GM12864 (cell line): ENCODE measurements at regions not wholly inside any gene's neighbourhood (a gene's known extent, or its start where the extent isn't known, plus 50 kb on each side); places are given as distances from the start of the nearest gene placed in this dataset.

Experiments used
- DNase-seq: peaks from one replicate; pipeline ENCODE4 v3.0.0-alpha.2; 2011; ENCODE audit warnings: low read depth
- H3K4me3 ChIP-seq: 2 replicates; pipeline ENCODE4 v1.5.1; 2011; ENCODE audit warnings: mild to moderate bottlenecking, low read depth, low read length, control low read depth
- TF ChIP-seq, protein P1 (sequence below): IDR thresholded peaks from 2 replicates; pipeline ENCODE4 v1.5.1; 2011; ENCODE audit warnings: low read depth, mild to moderate bottlenecking, moderate library complexity, low read length, control low read depth, inconsistent platforms; ENCODE audit errors: missing control alignments

DNA sequence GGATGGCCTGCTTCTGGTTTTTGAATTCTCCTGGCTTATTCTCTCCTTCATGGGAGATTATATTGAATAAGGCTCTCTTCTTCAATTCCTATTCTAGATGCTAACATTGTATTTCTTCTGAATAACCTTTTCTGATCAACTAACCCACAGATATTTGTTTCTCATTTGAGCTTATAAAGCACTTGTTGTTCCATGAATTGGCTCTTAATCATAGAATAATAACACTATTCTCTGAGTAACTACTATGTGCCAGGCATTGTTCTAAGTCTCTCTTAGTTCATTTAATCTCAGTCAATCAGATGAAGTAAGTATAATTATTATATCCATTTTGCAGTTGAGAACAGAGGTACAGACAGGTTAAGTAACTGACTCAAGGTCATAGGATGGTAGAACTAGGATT is 136.3 kb upstream of the MLIP start:
- no peak for DNase-seq
- TF ChIP-seq, protein P1, sequence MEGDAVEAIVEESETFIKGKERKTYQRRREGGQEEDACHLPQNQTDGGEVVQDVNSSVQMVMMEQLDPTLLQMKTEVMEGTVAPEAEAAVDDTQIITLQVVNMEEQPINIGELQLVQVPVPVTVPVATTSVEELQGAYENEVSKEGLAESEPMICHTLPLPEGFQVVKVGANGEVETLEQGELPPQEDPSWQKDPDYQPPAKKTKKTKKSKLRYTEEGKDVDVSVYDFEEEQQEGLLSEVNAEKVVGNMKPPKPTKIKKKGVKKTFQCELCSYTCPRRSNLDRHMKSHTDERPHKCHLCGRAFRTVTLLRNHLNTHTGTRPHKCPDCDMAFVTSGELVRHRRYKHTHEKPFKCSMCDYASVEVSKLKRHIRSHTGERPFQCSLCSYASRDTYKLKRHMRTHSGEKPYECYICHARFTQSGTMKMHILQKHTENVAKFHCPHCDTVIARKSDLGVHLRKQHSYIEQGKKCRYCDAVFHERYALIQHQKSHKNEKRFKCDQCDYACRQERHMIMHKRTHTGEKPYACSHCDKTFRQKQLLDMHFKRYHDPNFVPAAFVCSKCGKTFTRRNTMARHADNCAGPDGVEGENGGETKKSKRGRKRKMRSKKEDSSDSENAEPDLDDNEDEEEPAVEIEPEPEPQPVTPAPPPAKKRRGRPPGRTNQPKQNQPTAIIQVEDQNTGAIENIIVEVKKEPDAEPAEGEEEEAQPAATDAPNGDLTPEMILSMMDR: no peak
- no peak overlapping the region for H3K4me3 ChIP-seq

DNA sequence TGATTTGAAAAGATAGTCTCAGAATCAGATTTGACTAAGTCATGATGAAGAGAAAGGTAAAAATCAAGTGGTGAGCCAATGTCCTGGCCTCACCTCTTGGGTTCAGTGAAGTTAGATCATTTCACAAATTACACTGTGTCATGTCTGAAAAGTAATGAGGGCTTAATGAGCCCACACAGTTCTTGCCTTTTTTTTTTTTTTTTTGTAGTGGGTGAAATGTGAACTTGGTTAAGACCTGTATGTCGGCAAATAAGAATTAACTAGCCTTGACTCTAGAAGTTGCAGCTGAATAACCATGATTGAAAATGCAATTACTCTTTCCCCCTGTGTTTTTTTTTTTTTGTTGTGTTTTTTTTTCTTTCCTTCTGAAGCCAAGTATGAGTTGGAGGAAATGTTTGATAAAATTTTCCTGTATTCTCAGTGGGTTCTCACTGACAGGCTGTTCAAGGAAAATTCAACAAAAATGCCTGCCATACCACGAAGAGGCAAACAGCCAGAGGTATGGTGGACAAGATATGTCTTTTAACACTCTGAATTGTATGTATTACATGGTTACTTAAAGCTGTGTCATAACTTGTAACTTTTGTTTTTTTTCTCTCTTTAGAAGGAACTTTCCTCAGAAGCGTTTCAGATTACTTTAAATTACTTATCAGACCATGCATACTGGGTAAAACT is 135.2 kb upstream of the MLIP start:
- TF ChIP-seq, protein P1: no peak
- no peak overlapping the region for H3K4me3 ChIP-seq
- DNase-seq: no peak

DNA sequence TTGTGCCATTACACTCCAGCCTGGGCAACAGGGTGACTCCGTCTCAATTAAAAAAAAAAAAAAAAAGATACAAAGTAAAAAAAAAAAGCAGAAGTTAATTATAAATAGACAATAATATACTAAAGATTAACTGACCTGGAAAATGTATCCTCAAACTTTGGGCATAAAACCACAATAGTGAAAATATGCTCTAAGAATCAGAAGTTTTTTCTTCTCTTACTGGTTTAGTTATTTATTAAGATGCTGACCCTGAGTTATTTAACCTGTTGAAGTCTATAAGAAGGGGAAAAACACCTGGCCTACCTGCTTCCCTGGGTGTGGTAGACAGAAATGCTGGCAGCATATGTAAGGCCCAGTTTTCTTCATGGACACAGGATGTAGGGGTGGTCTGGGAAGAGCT is 133.7 kb upstream of the MLIP start:
- TF ChIP-seq, protein P1: no peak
- no peak overlapping the region for H3K4me3 ChIP-seq
- DNase-seq: no peak

DNA sequence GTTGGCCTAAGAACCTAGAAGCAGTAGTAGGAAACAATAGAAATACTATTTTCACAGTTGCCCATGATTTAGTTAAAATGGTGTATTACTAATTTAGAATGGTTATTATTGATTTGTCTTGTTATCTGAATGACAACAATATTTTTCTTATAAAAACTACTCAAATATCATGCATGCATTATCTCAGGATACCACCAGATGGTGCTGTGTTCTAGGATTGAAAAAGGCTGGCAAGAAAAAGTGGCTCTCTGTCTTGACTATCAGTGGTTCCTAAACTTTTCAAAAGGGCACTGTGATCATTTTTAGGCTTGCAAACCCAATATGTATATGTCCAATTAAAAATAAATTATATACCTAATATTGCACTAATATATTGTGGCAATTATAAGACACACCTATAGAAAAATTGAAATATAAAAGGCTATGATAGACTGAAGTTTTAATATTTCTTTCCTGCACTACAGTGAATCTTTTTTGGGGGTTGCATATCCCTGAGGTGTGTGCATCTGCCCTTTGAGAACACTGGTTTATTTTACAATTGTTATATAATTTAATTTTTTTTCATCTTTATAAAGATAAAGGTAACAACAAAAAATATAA is 131.7 kb upstream of the MLIP start:
- peak; percentile 19 for DNase-seq
- TF ChIP-seq, protein P1: peak; percentile 64
- no peak overlapping the region for H3K4me3 ChIP-seq

DNA sequence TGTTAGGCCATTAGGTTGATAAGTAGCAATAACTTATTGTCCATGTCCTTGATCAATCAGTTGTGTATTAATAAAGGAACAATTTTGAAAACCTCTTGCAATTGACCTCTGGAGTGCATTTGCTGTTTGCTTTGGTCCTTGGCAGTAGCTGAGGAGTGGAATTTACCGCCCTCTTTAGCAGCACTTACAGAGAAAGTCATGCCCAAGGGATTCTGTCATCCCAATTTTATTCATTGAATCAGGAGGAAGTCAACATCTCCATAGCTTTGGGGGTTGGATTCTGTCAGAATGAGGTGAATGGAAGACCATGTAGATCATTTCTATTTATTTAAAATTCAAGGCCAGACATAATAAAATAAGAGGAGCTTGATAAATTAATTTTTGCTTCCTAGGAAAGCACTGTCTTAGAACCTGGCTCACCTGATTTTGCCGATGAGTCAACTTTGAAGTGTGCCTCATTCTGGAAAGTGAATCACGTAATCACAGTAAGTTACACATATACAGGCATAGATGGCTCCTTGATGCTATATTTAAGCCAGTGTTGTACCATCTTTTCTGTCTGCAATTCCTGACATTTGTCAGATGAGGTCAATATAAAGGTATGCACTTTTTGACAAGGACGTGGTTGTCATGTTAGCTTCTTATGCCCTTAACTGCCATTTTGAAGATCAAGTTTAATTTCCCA is 128.7 kb upstream of the MLIP start:
- H3K4me3 ChIP-seq: no peak overlapping the region
- DNase-seq: no peak
- TF ChIP-seq, protein P1: no peak

DNA sequence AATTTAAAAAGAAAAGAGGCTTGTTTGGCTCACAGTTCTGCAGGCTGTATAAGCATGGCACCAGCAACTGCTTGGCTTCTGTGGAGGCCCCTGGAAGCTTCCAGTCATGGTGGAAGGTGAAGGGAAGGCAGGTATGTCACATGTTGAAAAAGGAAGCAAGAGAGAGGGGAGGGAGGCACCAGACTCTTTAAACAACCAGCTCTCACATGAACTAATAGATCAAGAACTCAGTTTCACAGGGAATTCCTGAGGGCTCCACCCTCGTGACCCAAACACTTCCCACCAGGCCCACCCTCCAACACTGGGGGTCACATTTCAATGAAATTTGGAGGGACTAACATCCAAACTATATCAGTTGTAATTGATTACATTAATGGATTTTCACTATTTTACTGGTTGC is 127.9 kb upstream of the MLIP start:
- TF ChIP-seq, protein P1: no peak
- H3K4me3 ChIP-seq: no peak overlapping the region
- no peak for DNase-seq
